HK-2 (cell line): ENCODE measurements at regions not wholly inside any gene's neighbourhood (a gene's known extent, or its start where the extent isn't known, plus 50 kb on each side); places are given as distances from the start of the nearest gene placed in this dataset.

Source experiments
- DNase-seq: peaks from one replicate; pipeline ENCODE4 v3.0.0-alpha.2; 2018; ENCODE audit not compliant: unreplicated experiment

GRCh38 chr5:56588636-56589480, 226.5 kb upstream of the MAP3K1 start:
- DNase-seq = no peak

GRCh38 chr5:56588131-56588487, 227.2 kb upstream of the MAP3K1 start:
- no peak for DNase-seq

DNA sequence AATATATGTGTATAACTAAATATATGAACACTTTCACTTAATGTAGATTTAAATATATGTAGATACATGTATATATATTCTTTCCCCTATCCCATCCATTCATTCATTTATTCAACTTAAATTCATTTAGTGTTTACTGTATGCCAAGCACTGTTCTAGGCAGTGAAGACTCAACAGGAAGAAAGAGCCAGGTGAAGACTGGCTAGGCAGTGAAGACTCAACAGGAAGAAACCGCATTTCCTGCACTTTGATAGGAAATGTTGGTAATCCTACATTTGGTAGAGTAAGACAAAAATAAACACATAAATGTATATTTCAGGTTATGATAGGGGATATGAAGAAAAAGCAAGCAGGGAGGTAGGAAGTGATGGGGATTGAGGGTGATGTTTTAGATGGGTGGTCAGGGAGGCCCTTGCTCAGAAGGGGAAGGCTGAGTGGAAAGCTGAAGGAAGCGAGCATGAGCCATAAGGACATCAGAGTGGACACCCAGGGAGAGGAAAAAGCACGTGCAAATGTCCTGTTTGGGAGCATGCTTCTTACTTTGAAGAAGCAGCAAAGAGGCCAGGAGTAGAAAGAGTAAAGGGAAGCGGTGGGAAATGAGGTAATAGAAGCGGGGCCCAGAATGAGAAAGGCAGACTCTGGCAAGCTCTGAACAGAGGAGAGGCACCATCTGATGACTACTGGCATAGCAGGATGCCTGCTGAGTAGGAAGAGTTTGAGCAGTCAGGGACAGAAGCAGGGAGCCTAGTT, 227.8 kb upstream of the MAP3K1 start:
- DNase-seq = no peak

GRCh38 chr5:56585999-56586691, 229.2 kb upstream of the MAP3K1 start:
- DNase-seq = no peak

DNA sequence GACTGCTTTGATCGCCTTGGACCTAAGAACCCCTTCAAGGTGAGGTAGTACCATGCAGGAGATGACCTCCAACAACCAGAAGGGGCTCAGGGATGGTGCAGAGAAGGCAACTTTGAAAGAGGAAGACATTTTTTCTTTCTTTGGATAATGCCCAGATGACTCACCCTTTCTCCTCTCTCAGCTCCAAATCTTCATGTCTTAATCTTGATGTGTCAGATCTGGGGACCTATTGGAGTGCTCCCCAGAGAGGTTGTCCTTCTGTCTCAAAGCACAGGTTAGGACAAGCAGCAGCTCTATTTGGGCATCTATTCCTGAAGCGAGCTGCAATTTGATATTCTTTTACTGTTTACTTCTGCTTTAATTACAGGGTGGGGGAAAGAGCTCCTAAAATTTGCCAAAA, 229.9 kb upstream of the MAP3K1 start:
- no peak for DNase-seq

DNA sequence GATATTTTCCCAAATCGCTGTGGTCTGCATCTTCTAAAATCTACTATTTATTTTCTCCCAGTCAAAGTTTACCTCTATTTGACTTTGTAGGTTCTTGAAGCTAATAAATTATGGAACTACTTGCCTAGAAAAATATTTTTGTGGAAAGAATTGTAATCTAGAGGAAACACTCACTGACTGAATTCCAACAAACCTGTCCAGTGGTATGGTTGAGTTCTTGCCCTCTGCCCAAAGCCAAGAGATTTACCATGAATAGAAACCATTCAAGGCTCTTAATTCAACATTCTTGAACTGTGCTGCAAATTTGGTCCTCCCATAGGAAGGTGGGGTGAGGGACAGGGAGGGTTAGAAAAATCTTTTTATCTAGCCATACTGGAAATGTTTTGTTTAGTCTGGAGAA, 233.9 kb upstream of the MAP3K1 start:
- DNase-seq = no peak

DNA sequence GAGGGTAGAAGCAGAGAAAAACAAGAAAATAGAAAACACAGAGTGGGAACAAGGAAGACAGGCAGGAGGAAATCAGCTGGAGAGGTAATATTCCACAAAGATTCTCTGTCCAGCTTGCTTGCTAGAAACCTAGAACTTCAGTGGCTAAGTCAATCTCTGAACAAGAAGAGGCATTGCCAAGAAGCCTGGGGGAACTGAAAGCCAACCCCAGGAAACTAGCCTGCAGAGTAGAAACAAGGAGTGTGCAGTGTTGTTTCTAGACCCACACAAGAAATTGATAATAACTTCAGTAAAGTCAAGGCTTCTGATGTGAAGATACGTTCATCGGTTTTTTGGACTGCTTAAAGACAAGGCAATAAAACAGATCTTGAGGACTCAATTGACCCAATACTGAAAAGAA, 234.5 kb upstream of the MAP3K1 start:
- DNase-seq = no peak

DNA sequence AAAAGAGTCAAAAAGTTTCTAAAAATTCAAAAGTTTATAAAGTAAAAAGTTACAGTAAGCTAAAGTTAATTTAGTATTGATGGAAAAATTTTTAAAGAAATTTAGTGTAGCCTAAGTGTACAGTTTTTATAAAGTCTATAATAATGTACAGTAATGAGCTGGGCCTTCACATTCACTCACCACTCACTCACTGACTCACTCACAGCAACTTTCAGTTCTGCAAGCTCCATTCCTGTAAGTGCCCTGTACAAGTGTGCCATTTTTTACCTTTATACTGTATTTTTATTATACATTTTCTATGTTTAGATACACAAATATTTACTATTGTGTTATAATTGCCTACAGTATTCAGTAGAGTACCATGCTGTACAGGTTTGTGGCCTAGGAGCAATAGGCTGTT, 239.5 kb upstream of the MAP3K1 start:
- no peak for DNase-seq

- DNase-seq = no peak
Observed at GRCh38 chr5:56574778-56575177, 240.6 kb upstream of the MAP3K1 start.

DNA sequence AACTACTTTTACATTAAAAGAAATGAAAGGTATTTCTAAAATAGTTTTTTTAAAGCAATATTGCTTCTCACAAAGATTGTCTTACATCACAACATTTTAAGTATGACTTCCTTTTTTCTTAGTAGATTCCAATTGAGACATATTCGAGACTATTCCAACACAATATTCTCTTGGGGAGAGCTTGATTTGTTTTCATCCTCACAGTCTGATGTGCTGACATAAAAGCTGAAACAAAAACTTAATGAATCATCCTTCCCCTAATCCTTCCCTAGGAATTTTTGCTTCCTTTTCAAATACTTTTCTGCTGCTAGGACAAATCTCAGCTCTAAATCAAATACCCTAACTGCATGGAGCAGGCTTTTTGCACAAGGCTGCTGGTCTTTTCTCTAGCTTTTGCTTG, 245.8 kb upstream of the MAP3K1 start:
- no peak for DNase-seq

GRCh38 chr5:56569076-56569475, 246.3 kb upstream of the MAP3K1 start:
- no peak for DNase-seq

DNA sequence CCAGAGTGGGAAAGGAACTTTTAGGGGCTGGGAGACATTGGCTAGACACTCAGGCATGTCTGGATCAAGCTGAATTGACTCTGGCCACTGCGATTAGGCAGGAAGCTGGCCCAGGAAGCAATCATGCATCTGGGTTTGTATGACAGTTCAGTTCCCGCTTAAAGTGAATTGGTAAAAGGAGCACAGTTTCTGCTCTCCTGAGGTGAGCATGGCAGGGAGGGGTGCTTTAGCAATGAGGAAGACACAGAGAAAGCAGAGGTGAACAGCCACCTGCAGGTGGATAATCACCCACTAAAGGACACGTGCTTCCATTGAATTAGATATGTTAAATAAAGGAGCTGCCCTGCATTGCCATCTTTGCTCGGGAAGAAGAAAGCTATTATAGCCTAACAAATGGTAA, 248.1 kb upstream of the MAP3K1 start:
- no peak for DNase-seq

GRCh38 chr5:56566374-56567249, 248.7 kb upstream of the MAP3K1 start:
- no peak for DNase-seq

DNA sequence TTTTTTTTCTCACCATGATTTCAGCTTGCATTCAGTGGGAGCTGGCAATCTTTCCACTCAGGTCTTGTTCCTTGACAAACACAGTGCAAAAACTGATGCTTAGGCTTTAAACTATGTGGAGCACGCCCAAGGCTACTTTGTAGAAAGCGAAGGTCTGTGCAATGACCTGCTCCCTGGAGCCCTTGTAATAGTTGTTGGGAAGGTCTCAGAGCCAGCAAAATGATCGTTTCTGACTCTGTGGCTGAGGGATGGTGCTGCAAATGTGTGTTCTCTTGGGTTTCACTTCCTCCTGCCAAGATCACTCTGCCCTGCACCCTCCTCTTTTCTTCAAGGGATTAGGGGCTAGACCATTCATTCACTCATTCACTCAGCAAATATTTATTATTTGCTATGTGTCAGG, 249.7 kb upstream of the MAP3K1 start:
- DNase-seq = no peak

GRCh38 chr5:56565283-56565615, 250.1 kb upstream of the MAP3K1 start:
- DNase-seq = no peak

GRCh38 chr5:56564541-56565282, 250.6 kb upstream of the MAP3K1 start:
- no peak for DNase-seq

- no peak for DNase-seq
Observed at GRCh38 chr5:56561455-56561854, 253.9 kb upstream of the MAP3K1 start.

- no peak for DNase-seq
Observed at GRCh38 chr5:56558131-56558745, 257.1 kb upstream of the MAP3K1 start.

GRCh38 chr5:56557198-56557597, 258.2 kb upstream of the MAP3K1 start:
- no peak for DNase-seq

- no peak for DNase-seq
Observed at GRCh38 chr5:56552612-56553268, 262.6 kb upstream of the MAP3K1 start.
